Aorta (tissue), 5 donors: ENCODE measurements at regions not wholly inside any gene's neighbourhood (a gene's known extent, or its start where the extent isn't known, plus 50 kb on each side); places are given as distances from the start of the nearest gene placed in this dataset.

Experiments used
- ATAC-seq: fragments of 200-7000 bp; cut with Tn5 transposase; one replicate; pipeline ENCODE4 v1.9.1; 2022; ENCODE audit warnings: moderate library complexity; ENCODE audit not compliant: low FRiP score
- DNase-seq, 2 donors: peaks; one replicate each; pipeline ENCODE4 v3.0.0-alpha.2; 2020
- H3K27ac ChIP-seq, 2 donors: one replicate each; pipeline ENCODE4 v1.5.1; 2013; ENCODE audit warnings: low read length in 2 of 2, mild to moderate bottlenecking in 2 of 2, moderate library complexity in 2 of 2, control low read depth in 1 of 2, inconsistent platforms in 1 of 2, low read depth in 1 of 2
- H3K27me3 ChIP-seq, 2 donors: one replicate each; pipeline ENCODE4 v1.6.1; 2013; ENCODE audit warnings: control low read depth in 1 of 2, low read length in 1 of 2, mild to moderate bottlenecking in 1 of 2, moderate library complexity in 1 of 2; ENCODE audit not compliant: insufficient read depth in 2 of 2, control insufficient read depth in 1 of 2
- H3K36me3 ChIP-seq, 2 donors: one replicate each; pipeline ENCODE4 v1.6.1; 2013; ENCODE audit warnings: control low read depth in 1 of 2, low read length in 1 of 2, mild to moderate bottlenecking in 1 of 2; ENCODE audit not compliant: insufficient read depth in 2 of 2, control insufficient read depth in 1 of 2
- H3K4me1 ChIP-seq, 2 donors: one replicate each; pipeline ENCODE4 v1.6.1; 2013; ENCODE audit warnings: low read length in 2 of 2, control low read depth in 1 of 2, mild to moderate bottlenecking in 1 of 2, moderate library complexity in 1 of 2; ENCODE audit not compliant: insufficient read depth in 2 of 2, control insufficient read depth in 1 of 2
- H3K4me3 ChIP-seq, 2 donors: one replicate each; pipeline ENCODE4 v1.5.1; 2013; ENCODE audit warnings: low read length in 2 of 2, control low read depth in 1 of 2, mild to moderate bottlenecking in 1 of 2
- H3K9me3 ChIP-seq: one replicate; pipeline ENCODE4 v1.6.1; 2013; ENCODE audit warnings: mild to moderate bottlenecking, low read length; ENCODE audit not compliant: control insufficient read depth
- WGBS, 2 donors: extraction: QIAGEN DNeasy Blood & Tissue Kit; methylation state at CpG; one replicate each; pipeline ENCODE4 v1.1.7; 2013; 5-methylcytosine and 5-hydroxymethylcytosine counted together
- intact Hi-C, 2 donors: fragments of 100-400 bp; cut with DNase I; formaldehyde crosslinking; loops; one replicate each; pipeline versions ENCODE4 v1.14.2 to v1.15.0; 2022
- donor health status: healthy with polysubstance abuse.
- donor health status: Bipolar disorder and iron deficiency.
- donor health status: DM: no; HTN: no; CAD: no.
- donor health status: DM: no; HTN: no; CAD: no.
- donor health status: DM: yes; HTN: yes; CAD: no.

DNA sequence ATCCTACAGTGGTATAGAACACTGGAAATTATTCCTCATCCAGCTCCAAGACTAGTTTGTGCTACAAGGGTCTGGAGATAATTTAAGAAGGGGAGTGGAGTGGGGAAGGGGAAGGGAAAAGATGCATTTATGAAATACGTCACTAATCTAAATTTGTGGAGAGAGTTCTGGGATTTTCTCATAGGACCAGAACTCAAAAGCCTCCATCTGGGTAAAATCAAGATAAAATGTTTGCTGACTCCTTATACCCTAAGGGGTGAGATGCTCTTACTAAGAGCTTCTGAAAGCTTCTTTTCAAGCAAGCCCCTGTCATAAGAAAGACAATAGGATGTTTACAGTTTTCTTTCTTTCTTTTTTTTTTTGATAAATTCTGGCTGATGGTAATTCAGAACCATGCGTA is 88.5 kb upstream of the RBMS1 start:
- whole genome bisulfite sequencing, 2 donors = 51 to 60% methylated on average over 2 of the region's 2 CpGs
- no peak for DNase-seq
- peaks cover under 1 to 2% of the 10 kb centered on the region in 2 donors for H3K4me1 ChIP-seq
- H3K27me3 ChIP-seq = no peaks in the 10 kb centered on the region
- no peaks in the 10 kb centered on the region for H3K9me3 ChIP-seq
- intact Hi-C loops = loop anchor here in 1 of 2 donors (5.0 kb wide), 1 partner anchor 85 kb away; no protein-coding TSS in a partner anchor
- H3K36me3 ChIP-seq = no peaks in the 10 kb centered on the region
- no peak overlapping the region for H3K4me3 ChIP-seq
- no peak overlapping the region for H3K27ac ChIP-seq
- no peak for ATAC-seq

DNA sequence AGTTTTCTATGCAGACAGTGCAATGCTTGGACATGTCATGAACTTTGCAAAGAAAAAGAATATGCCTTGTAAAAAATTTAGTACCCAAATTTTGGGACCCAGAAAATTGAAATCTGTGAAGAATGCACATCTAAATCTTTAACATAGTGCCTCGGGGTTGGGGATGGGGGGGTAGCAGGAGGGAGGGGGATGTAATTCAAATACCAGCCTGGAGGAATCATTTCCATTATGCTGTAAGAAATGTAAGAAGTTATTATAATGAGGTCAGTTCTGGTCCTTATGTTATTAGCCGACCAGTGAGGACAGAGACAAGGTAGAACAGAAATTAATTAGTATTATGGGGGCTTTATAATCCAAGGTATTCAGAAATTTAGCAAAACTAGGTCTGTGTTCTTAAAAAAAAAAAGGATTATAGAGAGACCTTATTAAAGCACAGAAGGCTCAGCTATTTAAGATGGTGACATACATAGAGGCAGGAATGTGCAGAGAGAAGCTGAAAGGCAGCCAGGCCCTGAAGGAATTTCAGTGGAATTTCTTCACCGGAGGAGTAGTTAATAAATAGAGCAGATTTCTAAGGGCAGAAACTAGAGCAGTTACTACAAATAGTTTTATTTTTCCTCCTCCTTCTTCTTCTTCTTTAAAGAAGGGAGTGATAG is 89.0 kb upstream of the RBMS1 start:
- WGBS, 2 donors = 8 to 9% methylated on average over 3 of the region's 3 CpGs

DNA sequence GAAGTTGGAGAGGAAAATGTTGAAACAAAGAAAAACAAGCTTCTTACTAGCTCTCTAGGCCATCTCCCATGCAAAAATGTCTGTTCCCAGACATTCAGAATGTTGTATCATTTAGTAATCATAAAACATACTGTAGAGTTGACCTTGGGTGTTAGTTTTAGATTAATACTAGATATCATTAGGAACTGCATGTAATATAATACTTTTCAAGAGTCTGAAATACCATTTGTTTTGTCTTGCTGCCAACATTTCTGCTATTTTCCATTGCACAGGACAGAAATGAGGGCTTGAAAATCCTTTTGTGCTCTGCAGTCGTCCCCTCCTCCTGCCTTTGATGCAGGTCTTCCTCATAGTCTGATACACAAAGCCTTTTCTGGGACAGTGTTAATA is 89.5 kb upstream of the RBMS1 start:
- Histone ChIP-seq H3K4me3 (no peak overlapping the region), H3K27ac (no peak overlapping the region), H3K36me3 (no peaks in the 10 kb centered on the region), H3K4me1 (peaks cover 0 to 2% of the 10 kb centered on the region in 2 donors), H3K27me3 (no peaks in the 10 kb centered on the region), H3K9me3 (no peaks in the 10 kb centered on the region)
- no peak for DNase-seq
- no peak for ATAC-seq
- 1 to 8% methylated on average over 1 of the region's 1 CpG for WGBS, 2 donors
- intact Hi-C loops = loop anchor here in 1 of 2 donors (5.0 kb wide), 1 partner anchor 86 kb away; no protein-coding TSS in a partner anchor

More for the DNA sequence above, 89.0 kb upstream of the RBMS1 start:
- H3K4me1 ChIP-seq = peaks cover 0 to 2% of the 10 kb centered on the region in 2 donors
- no peak overlapping the region for H3K4me3 ChIP-seq
- ATAC-seq (no peak), DNase-seq (peak in 1 of 2 donors; percentile 62)
- H3K27me3 ChIP-seq = no peaks in the 10 kb centered on the region
- H3K27ac ChIP-seq = no peak overlapping the region
- no peaks in the 10 kb centered on the region for H3K36me3 ChIP-seq
- no peaks in the 10 kb centered on the region for H3K9me3 ChIP-seq
- intact Hi-C loops = loop anchor here in 1 of 2 donors (5.0 kb wide), 1 partner anchor 85 kb away; no protein-coding TSS in a partner anchor

DNA sequence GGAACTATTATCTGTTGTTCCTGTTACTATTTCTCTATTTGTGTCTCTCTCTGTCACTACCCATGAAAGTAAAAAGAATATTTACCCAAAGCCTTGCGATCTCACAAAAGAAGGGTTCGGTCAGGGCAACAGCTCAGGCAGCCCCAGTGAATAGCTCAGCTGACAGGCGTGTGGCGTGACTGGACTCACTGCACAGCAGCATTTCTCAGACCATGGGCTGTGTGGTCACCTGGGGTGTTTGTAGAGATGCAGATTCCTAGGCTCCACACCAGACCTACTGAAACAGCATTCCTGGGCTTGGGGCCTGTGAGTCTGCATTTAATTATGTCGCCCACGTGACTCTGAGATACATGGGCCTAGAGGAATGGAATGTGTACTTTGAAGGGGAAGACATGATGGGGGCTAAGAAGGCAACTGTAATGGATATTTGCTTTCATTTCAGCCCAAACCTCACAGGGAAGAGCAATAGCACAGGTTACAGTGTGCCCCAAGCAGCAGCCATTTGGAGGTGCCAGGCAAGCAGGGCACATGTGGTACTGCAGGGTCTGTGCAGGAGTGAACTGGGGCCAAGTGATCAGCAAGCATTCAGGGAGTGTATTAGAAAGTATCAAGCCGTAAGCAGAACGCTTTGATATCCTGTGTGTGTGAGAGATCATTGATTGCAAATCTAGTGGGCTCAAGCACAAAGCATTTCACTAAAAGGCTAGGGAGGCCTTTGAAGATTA is 90.4 kb upstream of the RBMS1 start:
- H3K36me3 ChIP-seq = no peaks in the 10 kb centered on the region
- no peaks in the 10 kb centered on the region for H3K27me3 ChIP-seq
- DNase-seq = no peak
- peak overlapping the region in 1 of 2 donors; percentile 67 for H3K27ac ChIP-seq
- no peak for ATAC-seq
- H3K9me3 ChIP-seq = no peaks in the 10 kb centered on the region
- WGBS, 2 donors = 59 to 60% methylated on average over 8 of the region's 8 CpGs
- H3K4me3 ChIP-seq = no peak overlapping the region
- intact Hi-C loops = loop anchor here in 1 of 2 donors (5.0 kb wide), 1 partner anchor 87 kb away; no protein-coding TSS in a partner anchor
- H3K4me1 ChIP-seq = peaks cover 0 to 2% of the 10 kb centered on the region in 2 donors

DNA sequence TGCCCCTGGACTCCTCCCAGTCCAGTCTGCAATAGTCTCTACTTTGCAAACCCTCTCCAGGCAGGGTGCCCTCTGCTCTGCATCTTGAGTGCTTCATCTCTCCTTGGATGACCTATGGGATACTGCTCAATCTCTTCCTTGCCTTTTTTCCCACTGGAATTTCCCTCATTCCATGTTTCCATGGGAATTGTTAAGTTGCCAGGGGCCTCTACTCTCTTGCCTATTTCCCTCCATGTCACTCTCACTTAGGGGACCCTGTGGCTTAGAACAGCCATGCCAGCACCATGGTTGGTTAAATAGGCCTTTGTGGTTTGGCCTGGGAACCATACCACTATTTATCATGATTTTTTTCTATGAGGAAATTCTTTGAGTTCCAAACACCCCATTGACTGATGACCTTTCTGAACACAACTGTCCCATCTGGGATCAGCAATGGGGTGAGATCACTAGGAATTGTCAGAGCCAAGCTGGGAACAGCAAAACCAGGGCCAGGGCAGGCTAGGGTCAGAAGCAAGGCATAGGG is 91.4 kb upstream of the RBMS1 start:
- intact Hi-C loops = loop anchor here in 1 of 2 donors (5.0 kb wide), 1 partner anchor 88 kb away; no protein-coding TSS in a partner anchor
- H3K36me3 ChIP-seq = no peaks in the 10 kb centered on the region
- no peak overlapping the region for H3K4me3 ChIP-seq
- no peak for ATAC-seq
- DNase-seq = no peak
- no peaks in the 10 kb centered on the region for H3K27me3 ChIP-seq
- no peaks in the 10 kb centered on the region for H3K9me3 ChIP-seq
- H3K4me1 ChIP-seq = peaks cover 0 to 2% of the 10 kb centered on the region in 2 donors
- H3K27ac ChIP-seq = peak overlapping the region in 1 of 2 donors; percentile 40

DNA sequence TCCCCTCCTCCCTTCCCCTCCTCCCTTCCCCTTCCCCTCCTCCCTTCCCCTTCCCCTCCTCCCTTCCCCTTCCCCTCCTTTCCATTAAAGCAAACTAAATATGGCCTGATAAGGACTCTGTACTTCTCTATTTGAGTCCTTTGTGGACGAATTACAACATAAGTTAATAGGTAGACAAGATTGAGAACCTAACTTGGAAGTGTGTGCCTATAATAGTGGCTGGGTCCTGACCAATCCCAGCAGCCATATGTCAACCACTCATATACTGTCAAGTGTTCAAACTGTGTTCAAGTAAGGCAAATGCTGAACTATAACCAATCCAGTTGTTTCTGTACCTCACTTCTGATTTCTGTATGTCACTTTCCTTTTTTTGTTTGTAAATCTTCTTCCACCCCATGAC is 97.1 kb upstream of the RBMS1 start:
- Histone ChIP-seq H3K4me1 (no peaks in the 10 kb centered on the region), H3K27ac (no peak overlapping the region), H3K36me3 (no peaks in the 10 kb centered on the region), H3K9me3 (no peaks in the 10 kb centered on the region), H3K4me3 (no peak overlapping the region), H3K27me3 (no peaks in the 10 kb centered on the region)
- intact Hi-C loops = no loop called here
- no peak for DNase-seq
- 21 to 42% methylated on average over 1 of the region's 1 CpG for WGBS, 2 donors
- ATAC-seq = no peak

DNA sequence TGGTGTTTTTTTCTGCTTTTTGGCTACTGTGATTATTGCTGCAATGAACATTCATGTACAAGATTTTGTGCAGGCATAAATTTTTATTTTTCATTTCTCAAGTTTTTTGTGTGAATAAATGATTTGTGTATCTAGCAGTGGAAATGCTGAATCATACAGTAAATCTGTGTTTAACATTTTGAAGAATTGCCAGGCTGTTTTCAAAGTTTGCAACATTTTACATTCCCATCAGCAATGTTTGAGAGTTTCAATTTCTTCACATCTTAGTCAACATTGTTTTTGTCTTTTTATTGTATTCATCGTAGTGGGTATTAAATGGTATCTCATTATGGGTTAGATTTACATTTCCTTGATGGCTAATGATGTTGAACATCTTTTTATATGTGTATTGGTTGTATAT is 98.8 kb upstream of the RBMS1 start:
- WGBS, 2 donors = 95 to 97% methylated on average over 1 of the region's 1 CpG
- Histone ChIP-seq H3K4me1 (no peaks in the 10 kb centered on the region), H3K36me3 (no peaks in the 10 kb centered on the region), H3K9me3 (no peaks in the 10 kb centered on the region), H3K27me3 (no peaks in the 10 kb centered on the region), H3K4me3 (no peak overlapping the region), H3K27ac (no peak overlapping the region)
- intact Hi-C loops = no loop called here
- no peak for ATAC-seq
- no peak for DNase-seq

DNA sequence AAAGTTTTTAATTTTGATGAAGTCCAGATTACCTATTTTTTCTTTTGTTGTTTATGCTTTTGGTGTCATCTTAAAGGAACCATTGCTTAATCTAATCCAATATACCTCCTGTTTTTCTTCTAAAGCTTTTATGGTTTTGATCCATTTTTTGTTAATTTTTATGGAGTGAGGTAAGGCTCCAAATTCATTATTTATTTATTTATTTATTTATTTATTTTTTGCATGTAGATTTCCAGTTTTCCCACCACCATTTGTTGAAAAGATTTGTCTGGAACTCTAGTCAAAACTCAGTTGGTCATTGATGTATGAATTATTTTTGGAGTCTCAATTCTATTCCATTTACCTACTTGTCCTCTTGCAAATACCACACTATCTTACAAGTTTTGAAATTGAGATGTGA is 99.4 kb upstream of the RBMS1 start:
- Histone ChIP-seq H3K27me3 (no peaks in the 10 kb centered on the region), H3K9me3 (no peaks in the 10 kb centered on the region), H3K4me3 (no peak overlapping the region), H3K27ac (no peak overlapping the region), H3K4me1 (no peaks in the 10 kb centered on the region), H3K36me3 (no peaks in the 10 kb centered on the region)
- intact Hi-C loops = no loop called here
- DNase-seq = no peak
- ATAC-seq = no peak

DNA sequence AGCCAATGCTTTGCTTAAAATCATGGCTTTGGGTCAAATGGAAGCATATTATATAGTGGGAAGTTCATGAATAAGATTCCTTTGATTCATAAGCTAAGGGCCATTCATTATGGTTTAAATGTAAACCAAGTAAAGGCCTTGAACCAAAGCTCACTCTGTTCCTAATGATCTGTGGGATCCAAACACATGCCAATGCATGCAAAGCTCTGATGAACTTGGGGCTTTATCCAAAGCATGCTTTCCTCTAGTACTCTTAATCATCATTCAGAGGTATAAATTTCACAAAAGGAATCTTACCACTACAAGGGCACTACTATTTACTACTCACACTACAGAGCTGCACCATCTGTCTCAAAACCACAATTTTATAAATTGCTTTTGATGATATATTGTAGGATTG is 102.8 kb upstream of the RBMS1 start:
- Histone ChIP-seq H3K36me3 (no peaks in the 10 kb centered on the region), H3K27me3 (no peaks in the 10 kb centered on the region), H3K4me3 (no peak overlapping the region), H3K9me3 (no peaks in the 10 kb centered on the region), H3K27ac (no peak overlapping the region), H3K4me1 (no peaks in the 10 kb centered on the region)
- intact Hi-C loops = no loop called here
- ATAC-seq (no peak), DNase-seq (no peak)
